ENCODE measurements at regions not wholly inside any gene's neighbourhood (a gene's known extent, or its start where the extent isn't known, plus 50 kb on each side); places are given as distances from the start of the nearest gene placed in this dataset.
A peak's percentile ranks its signal among the peaks of the same experiment; 100 is the strongest.

DNA sequence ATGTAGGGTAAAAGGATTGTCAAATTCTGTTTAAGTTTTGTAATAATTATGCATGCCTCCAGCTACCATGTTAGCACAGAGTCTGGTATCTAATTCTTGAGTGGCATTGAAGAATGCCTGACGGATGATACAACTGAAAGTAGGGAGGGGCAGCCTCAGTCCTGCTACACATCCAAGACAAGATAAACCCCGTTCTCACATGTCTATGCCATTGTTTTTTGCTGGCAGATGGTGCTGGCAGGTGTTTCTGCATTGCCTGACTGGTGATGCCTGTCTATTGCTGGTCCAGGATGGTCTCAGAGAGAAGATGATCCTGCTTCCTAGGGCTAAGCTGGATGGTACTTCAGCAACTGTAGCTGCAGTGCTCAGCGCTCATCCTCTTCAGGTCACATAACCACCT lies 245.8 kb upstream of the NAV3 start:
- H3K23ac ChIP-seq (ENCODE audit: insufficient read length, low read depth, low read length): no peak overlapping the region
- H3K27me3 Mint-ChIP-seq (ENCODE audit: low read depth): no peaks in the 10 kb centered on the region
- DNase-seq: no peak
- H3K4me1 ChIP-seq (ENCODE audit: insufficient read depth, low read length): no peaks in the 10 kb centered on the region
- no peak overlapping the region for H3K4me3 Mint-ChIP-seq
- no peaks in the 10 kb centered on the region for H3K79me2 ChIP-seq (ENCODE audit: insufficient read depth, low read length)
- H2BK15ac ChIP-seq (ENCODE audit: low read depth, low read length): no peak overlapping the region
- H3K56ac ChIP-seq (ENCODE audit: insufficient read length, low read depth, low read length): no peak overlapping the region
- H2BK5ac ChIP-seq (ENCODE audit: insufficient read length, low read length): no peak overlapping the region
- H2AK5ac ChIP-seq (ENCODE audit: insufficient read length, low read length): no peak overlapping the region
- TF ChIP-seq, protein P1, sequence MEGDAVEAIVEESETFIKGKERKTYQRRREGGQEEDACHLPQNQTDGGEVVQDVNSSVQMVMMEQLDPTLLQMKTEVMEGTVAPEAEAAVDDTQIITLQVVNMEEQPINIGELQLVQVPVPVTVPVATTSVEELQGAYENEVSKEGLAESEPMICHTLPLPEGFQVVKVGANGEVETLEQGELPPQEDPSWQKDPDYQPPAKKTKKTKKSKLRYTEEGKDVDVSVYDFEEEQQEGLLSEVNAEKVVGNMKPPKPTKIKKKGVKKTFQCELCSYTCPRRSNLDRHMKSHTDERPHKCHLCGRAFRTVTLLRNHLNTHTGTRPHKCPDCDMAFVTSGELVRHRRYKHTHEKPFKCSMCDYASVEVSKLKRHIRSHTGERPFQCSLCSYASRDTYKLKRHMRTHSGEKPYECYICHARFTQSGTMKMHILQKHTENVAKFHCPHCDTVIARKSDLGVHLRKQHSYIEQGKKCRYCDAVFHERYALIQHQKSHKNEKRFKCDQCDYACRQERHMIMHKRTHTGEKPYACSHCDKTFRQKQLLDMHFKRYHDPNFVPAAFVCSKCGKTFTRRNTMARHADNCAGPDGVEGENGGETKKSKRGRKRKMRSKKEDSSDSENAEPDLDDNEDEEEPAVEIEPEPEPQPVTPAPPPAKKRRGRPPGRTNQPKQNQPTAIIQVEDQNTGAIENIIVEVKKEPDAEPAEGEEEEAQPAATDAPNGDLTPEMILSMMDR (conservative IDR thresholded peaks at IDR 0.05): no peak
- no peaks in the 10 kb centered on the region for H3K9me3 Mint-ChIP-seq
- H2AFZ ChIP-seq (ENCODE audit: low read length): no peak overlapping the region
- no peak overlapping the region for H3K4ac ChIP-seq (ENCODE audit: low read depth, low read length)
- no peaks in the 10 kb centered on the region for H3K23me2 ChIP-seq (ENCODE audit: insufficient read length, low read depth, low read length, poor library complexity, severe bottlenecking)
- H3T11ph ChIP-seq (ENCODE audit: low read length): no peak overlapping the region
- H4K20me1 ChIP-seq (ENCODE audit: control insufficient read depth, insufficient read depth, insufficient read length): no peaks in the 10 kb centered on the region
- H4K8ac ChIP-seq (replicated peaks; ENCODE audit: insufficient read length, low read depth, low read length): no peak overlapping the region
- H3K4me1 Mint-ChIP-seq: no peaks in the 10 kb centered on the region
- H2BK20ac ChIP-seq (ENCODE audit: low read depth, low read length, poor library complexity, severe bottlenecking): no peak overlapping the region
- H3K14ac ChIP-seq (ENCODE audit: insufficient read depth, low read length): no peak overlapping the region
- no peaks in the 10 kb centered on the region for H3K36me3 Mint-ChIP-seq (ENCODE audit: insufficient read depth in 1 of 3, low read depth in 3 of 3)
- no CpG with 5 or more reads among the region's 3 CpGs for WGBS (ENCODE audit: extremely low coverage, insufficient read length, low lambda C conversion rate)
- no peak overlapping the region for H3K9ac ChIP-seq (ENCODE audit: extremely low read depth, insufficient read length, low read length)
- no peak overlapping the region for H4K5ac ChIP-seq (ENCODE audit: insufficient read length, low read depth, low read length)
- H3K79me1 ChIP-seq (ENCODE audit: insufficient read depth, low read depth, low read length, poor library complexity, severe bottlenecking): no peaks in the 10 kb centered on the region
- no peak overlapping the region for H3K18ac ChIP-seq (ENCODE audit: insufficient read length, low read depth, low read length)
- peak overlapping the region in 1 of 3 experiments; percentile 29; a peak in 2 of 7 replicates for H3K27ac Mint-ChIP-seq
- H2BK120ac ChIP-seq (ENCODE audit: low read depth, low read length, poor library complexity, severe bottlenecking): no peak overlapping the region
- H3K27me3 ChIP-seq (ENCODE audit: insufficient read depth, low read length): no peaks in the 10 kb centered on the region
- H3K27ac ChIP-seq (ENCODE audit: insufficient read length, low read depth, low read length): no peak overlapping the region
- H4K91ac ChIP-seq (ENCODE audit: insufficient read length, low read depth, low read length): no peak overlapping the region
- H2BK12ac ChIP-seq (ENCODE audit: insufficient read length, low read depth, low read length): no peak overlapping the region
- H3K9me3 ChIP-seq (ENCODE audit: control insufficient read depth, low read depth, low read length): no peaks in the 10 kb centered on the region
- no peak overlapping the region for H3K4me2 ChIP-seq (ENCODE audit: insufficient read depth, insufficient read length, low read length)
